Stomach (tissue), 4 donors: ENCODE measurements at regions not wholly inside any gene's neighbourhood (a gene's known extent, or its start where the extent isn't known, plus 50 kb on each side); places are given as distances from the start of the nearest gene placed in this dataset.

Experiments
- CTCF ChIP-seq, 7 experiments: fragments of 450-650 bp in 4 of 7; fragments of 200-600 bp in 3 of 7; sonication (generic) in 3 of 7; IDR thresholded peaks; one replicate each; pipeline ENCODE4 v1.5.1; 2016 to 2019; ENCODE audit warnings: antibody characterized with exemption in 7 of 7, control low read depth in 2 of 7, mild to moderate bottlenecking in 1 of 7
- EP300 ChIP-seq: sonication (generic); formaldehyde crosslinking; IDR thresholded peaks from one replicate; pipeline ENCODE4 v1.6.1; 2017; ENCODE audit warnings: antibody characterized with exemption
- POLR2A ChIP-seq, 4 donors: fragments of 450-650 bp; IDR thresholded peaks; one replicate each; pipeline ENCODE4 v1.6.1; 2016; ENCODE audit warnings: antibody characterized with exemption in 4 of 4, control low read depth in 2 of 4, mild to moderate bottlenecking in 1 of 4, moderate library complexity in 1 of 4
- POLR2AphosphoS5 ChIP-seq, 3 donors: sonication (generic); formaldehyde crosslinking; IDR thresholded peaks; one replicate each; pipeline ENCODE4 v1.6.1; 2016; ENCODE audit warnings: antibody characterized with exemption in 3 of 3

GRCh38 chr1:194387531-194387930 lies 1201.1 kb upstream of the B3GALT2 start:
- TF ChIP-seq CTCF (IDR thresholded peaks at IDR 0.05) (no peak), POLR2A (IDR thresholded peaks at IDR 0.05) (no peak), EP300 (no peak), POLR2AphosphoS5 (IDR thresholded peaks at IDR 0.05) (no peak)
